H1 (cell line): ENCODE measurements at regions not wholly inside any gene's neighbourhood (a gene's known extent, or its start where the extent isn't known, plus 50 kb on each side); places are given as distances from the start of the nearest gene placed in this dataset.

ENCODE experiments used
- CHD7 ChIP-seq: fragments of 300-600 bp; sonication (generic); IDR thresholded peaks from 2 replicates; pipeline ENCODE4 v1.7.1; 2012; ENCODE audit warnings: low read length, moderate library complexity, mild to moderate bottlenecking, inconsistent platforms; ENCODE audit not compliant: insufficient replicate concordance

- no peak for TF ChIP-seq CHD7
These were observed 168.5 kb upstream of the PIK3R1 start (continued) for GRCh38 chr5:68047035-68047434.
